SK-N-DZ (cell line): ENCODE measurements at regions not wholly inside any gene's neighbourhood (a gene's known extent, or its start where the extent isn't known, plus 50 kb on each side); places are given as distances from the start of the nearest gene placed in this dataset.

Source experiments
- DNase-seq: peaks from one replicate; pipeline ENCODE4 v3.0.0-alpha.2; 2015; ENCODE audit warnings: low spot score

DNA sequence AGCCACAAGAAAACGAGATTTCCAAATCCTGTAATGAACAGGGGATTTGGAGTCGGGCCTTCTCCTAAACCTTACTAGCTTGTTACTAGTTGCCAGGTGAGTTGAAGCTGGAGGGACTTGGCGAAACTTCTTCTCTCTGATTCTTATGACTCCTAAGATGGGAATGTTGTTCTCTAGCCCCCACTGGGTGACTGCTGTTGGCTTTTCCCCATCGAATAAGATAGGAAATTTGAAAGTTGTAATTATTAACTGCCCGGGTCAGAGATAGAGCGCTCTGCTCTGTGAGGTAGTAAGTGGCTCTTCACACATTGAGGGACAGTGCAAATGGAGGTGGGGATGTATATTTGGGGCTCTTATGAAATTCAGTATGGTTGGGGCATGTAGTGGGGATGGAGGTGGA, 111.2 kb upstream of the MBNL2 start:
- no peak for DNase-seq

DNA sequence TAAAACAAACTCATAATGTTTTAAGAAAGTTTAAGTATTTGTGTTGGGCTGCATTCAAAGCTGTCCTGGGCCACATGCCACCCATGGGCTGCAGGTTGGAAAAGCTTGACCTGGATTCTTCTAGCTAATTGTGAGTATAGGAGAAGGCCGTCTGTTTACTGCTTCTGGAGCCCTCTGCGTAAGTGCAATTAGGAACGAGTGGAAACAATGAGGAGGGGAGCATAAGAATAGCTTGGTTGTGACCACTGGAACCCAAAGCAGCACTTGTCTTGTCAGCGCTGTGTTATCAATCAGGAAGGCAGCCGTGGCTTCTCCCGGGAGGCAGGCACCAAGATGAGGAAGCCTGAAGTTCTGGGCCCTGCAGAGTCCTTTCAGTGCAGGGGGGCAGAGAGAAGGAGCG, 110.4 kb upstream of the MBNL2 start:
- DNase-seq: no peak

DNA sequence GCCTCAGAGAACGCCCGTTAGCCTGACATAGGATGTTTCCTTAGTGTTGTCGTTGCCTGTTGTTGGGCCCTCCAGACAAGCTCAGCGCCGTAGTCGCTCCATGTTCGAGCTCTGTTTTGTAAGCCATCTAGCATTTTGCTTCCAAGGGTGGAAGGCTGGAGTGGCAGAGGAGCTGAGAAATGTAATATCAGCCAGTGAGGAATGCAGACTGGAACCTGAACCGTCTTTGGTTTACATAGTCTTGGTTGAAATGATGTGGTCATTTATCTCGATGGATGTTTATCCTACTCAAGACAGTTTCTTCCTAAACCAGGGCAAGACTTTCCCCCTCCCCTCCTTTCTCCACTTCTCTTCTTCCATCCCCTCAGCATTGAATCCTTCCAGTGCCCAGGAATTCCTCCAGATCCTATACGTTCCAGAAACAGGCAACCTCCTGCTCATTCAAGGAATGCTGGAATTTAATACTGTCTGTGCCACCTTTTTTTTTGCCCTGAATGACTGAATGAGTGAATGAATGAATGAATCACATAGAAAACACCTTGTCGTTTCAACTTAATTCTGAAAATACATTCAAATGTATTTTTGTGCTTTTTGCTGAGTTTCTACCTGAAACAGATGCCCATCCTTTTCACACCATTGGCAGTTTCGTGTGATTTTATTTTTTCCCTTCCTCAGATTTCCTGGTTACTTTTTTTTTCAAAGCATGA, 109.5 kb upstream of the MBNL2 start:
- DNase-seq: no peak

DNA sequence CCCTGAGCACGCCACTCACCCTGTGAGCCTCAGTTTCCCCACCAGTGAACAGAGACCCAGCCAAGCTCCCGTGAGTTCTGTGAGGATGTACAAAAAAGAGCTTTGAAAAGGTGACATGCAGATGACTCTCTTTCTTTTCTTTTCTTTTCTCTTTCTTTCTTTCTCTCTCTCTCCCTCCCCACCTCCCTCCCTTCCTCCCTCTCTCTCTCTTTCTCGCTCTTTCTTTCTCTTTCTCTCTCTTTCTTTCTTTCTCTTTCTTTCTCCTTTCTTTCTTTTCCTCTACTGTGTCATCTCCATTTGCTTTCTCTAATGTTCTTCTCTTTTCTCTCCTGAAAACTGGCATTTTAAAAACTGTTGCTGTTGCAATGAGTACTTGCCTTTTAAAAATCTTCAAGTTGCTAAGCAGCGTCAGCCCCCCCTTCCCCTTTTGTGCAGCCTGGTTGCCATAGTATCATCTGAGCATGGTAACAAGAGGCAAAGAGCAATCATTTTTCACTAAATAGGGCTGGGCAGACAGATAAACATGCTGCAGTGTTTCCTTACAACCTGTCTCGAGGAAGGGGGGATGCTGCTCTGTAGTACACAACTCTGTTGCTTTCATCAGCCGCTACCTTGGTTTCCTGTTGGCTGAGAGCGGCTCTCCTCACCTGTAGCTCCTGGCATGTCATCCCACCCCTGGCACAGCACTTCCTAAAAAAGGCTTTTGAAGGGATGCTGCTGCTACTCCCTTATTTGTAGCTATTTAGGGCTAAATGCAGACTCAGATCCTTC, 108.7 kb upstream of the MBNL2 start:
- no peak for DNase-seq

DNA sequence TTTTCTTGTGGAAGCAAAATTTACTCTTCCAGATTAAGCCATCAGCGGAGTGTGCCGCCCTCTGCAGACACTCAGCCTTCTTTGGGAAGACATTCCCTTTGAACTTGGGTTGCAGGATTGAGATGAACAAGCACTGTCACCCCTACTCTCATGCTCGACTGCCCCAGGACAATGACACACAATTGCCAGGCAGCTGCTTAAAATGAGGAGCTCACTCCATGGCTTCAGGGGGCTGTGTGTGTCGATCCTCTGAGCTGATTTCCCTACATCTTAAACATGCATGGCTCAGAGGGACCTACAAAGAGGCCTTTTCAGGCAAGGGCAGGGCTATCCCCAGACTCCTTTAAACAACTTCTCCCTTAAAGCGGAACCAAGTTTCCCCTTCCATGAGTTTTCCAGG, 107.5 kb upstream of the MBNL2 start:
- no peak for DNase-seq

DNA sequence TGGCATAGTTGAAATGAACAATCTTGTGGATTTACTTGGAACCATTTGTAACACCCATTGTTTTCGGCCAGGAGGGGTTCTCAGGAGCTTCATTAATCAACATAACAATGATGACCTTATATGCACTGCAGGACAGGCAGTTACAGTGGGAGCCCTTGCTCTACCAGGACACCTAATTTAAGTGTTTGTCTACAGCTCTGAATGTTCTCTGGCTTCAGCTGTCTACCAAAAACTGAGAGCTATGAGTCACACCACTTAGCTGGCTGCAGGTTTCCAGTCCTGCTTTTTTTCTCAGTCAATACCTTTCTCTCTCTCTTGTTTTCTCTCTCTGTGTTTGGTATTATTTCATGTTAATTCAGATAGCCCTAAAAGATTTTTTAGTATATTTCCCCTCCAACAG, 105.4 kb upstream of the MBNL2 start:
- DNase-seq: no peak

DNA sequence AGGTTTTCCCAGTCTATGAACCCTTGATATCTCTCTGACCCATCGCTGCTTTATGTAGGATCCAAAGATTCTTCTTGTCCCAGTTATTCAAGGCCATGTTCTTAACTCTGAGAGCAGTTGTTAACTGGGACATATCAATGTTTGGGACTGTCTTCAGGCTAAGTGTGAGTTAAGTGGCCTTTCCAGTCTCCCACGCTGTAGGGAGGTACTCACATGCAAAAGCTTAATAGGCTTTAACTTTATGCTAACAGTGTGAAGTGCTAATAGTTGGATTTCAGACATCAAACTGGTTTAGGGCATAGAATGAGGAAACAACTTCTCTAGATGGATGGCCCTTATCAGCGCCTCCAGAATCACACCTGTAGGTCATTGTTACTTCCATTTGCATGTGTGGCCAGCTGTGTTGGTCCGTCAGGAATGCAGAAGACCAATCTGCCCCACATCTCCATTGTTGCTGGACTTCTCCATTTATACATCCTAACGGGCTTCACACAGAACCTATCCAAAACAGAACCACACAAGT, 104.7 kb upstream of the MBNL2 start:
- no peak for DNase-seq

DNA sequence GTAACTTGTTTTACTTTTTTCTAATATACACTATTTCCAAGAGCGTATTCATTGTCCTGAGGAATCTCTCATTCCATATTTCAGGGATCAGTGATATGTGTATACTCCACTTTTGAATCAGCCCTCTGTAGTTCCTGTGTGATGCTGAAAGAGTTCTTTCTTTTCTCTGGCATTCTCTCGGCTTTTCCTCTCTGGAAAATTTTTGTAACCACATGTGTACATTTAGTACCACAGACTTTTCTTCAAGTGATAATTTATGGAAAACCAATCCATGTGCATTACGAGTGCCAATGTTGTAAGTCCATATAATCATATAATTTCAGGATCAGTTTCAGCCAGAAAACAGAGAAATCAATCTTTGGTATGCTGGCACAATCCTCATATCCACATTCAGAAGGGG, 102.2 kb upstream of the MBNL2 start:
- DNase-seq: no peak

DNA sequence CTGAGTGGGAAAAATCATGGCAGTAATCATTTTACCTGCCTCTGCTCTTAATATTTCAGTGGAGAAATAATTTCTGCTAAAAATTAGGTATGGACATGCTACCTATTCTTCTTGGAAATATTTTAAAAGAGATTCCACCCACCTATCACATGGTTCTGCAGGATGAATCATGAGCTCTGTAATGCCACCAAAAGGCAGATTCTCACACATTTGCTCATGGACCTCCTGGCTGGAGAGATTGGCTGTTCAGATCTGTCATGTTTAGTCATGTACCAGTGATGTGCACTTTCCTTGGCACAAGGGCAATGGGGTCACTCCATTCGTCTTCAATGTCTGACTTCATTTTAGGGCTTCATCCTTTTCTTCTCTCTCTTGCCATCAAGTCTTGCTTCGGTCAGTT, 101.8 kb upstream of the MBNL2 start:
- no peak for DNase-seq

DNA sequence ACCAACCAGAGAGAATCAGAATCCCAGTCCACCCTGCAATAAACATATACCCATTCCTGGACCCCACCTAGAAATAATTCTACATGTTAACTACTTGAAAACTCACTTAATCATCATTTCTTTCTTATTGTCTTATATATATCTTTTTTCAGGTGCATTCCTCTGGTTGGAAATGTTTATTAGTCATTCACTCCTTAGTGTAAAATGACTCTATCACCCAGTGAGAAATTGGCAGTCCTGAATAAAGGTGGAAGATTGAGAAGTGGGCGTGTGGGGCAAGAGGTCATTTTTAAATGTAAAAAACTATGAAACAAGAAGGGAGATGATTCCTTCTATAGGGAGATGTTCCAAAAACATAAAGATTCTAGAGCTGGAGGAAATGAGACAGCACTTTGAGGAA, 101.2 kb upstream of the MBNL2 start:
- no peak for DNase-seq

DNA sequence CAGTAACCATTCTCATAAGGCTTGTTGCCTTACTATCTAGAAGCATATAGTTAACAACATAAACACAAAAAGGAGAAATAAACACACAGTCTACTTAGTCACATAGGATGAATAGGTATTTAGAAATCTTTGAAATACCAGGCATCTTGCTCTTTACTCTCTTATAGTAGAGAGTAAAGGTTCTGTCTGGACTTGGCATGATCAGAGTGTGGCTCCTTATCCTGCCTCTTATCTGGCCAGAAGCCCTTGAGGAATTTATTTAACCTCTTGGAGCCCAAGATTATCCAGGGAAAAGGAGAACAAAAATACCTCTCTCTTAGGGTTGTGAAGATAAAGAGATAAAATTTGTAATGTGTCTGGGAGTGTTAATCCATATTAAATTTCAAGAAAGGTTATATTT, 100.2 kb upstream of the MBNL2 start:
- DNase-seq: no peak

DNA sequence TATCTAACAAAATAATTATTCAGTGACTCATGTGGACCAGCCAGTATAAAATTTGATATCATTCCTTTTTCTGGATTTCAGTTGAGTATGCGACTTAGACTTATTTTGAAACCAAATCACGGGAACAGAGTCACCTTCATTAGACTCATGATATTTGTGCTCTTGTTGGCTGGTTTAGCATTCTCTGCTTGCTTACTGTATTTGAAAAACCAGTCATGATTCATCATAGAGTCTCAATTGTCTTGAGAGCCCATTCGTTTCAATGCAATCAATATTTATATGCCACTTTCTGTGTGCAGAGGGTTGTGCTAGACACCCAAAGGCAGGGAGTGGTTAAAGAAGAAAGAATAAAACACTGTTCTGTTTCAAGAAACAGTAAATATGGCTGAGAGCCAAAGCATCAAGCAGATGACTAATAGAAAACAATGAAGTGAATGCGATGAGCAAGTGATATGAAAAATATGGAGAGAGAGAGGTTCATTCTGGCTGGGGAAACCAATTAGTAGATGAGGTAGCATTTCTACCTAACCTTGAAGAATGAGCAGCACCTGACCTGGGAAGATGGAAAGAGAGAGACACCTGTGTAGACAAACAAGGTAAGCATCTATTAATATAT, 99.6 kb upstream of the MBNL2 start:
- no peak for DNase-seq

DNA sequence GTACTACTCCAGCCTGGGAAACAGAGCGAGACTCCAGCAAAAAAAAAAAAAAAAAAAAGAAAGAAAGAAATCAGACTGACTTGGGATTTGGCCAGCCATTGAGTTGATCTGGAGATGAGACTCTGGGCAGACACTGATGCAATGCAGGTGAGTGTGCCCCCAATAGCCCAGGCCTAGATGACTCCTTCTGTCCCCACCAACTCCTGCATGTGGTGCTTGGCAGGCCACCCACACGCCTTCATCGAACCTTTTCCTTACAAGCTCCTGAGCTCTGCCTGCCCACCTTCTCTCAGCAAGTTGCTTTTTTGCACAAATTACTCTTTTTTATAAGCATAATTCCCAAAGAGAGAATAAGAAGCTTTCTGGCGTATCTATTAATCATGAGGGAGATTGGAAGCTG, 97.9 kb upstream of the MBNL2 start:
- no peak for DNase-seq

DNA sequence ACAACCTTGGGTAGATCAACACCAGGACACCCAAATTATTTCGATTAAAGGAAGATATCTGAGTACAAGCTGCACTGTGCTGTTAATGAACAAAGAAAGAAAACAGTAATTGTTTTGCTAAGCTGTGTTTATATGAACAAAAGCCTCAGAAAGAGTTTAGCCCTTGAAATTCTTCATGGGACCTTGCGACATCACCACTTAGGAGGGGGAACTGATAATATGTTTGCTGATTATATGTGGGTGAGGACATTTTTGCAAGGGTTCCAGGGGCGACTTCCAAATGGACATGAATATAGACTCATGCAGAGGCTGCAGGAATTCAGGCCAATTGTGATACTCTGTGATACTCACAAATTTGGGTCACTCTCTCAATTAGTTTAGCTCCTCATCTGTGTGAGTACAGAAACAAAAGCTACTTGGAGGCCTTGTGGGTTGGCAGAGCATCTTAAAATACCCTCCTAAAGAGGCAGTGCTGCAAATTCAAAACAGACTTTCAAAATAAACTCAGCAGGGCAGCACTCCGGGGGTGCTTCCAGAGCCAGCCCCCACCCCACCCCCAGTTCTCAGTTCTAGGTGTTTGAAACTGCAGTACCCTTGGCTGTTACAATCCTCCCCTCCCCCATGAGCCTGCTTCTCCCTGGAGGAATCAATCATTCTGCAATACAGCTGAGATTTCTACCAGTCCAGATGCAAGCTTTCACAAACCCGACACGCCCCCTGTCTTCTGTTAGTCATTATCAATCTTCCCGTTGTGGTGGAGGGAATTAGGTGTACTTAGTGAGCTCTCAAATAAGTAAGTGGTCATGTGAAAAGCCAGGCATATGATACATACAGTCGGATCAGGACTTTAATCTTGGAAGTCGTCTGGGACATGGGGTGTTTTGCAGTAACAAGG, 97.0 kb upstream of the MBNL2 start:
- DNase-seq: peak; percentile 94

DNA sequence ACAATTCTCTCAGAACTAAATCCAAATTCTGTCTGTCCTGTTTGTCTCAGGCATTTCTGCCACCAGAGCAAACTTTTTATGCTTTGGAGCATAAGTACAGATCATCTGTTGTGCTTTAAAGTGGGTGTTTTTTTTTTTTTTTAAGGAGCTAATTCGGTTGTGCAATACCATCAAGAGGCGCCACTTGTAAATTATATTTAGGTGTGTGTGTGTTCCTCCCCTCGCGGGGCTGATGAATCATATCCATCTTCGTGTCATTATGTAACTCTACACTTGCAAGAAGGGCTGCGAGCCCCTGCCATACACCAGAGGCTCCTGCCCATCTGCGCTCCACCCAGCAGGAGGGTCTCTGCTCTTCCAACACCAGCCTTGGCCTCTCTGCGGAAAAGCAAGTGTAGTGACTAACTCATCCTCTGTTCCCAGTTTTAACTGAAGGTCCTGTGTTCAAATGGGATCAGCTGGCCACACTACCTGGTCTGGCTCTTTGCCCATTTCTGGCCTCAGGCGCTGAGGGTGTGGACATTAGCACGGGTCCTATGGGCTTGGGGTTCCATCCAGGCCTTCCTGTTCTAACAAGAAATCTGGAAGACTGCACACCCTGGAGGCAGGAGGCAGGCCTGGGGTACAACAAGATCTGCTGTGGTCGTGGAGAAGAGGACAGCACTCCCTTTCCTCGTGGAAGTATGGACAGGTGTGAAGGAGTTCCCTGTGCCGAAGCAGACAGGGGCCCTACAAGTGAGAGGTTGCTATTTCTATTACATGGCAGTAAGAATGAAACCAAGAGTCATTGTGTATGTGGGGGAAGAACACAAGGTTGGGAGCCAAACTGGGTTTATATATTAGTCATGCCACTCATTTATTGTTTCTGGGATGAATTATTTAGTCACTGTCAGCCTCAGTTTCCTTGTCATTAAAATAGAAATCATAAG, 96.1 kb upstream of the MBNL2 start:
- peak; percentile 83 for DNase-seq

DNA sequence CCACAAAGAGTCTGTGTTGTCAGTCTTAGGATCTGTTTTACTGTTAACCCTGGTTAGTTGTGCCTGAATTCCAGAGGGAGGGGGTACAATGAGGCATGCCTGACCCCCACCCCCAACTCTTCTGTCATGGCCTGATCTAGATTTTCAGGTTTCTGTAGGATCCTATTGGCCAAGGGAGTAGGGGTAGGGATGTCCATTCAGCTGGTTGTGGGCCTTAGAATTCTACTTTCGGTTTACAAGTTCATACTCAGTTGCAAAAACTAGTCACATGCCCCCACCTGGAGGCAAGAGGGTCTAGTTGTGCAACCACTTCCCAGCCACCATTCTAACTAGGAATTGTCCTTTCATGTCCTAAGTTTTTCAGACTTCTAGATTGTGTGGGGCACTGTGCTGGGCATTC, 94.3 kb upstream of the MBNL2 start:
- DNase-seq: no peak

DNA sequence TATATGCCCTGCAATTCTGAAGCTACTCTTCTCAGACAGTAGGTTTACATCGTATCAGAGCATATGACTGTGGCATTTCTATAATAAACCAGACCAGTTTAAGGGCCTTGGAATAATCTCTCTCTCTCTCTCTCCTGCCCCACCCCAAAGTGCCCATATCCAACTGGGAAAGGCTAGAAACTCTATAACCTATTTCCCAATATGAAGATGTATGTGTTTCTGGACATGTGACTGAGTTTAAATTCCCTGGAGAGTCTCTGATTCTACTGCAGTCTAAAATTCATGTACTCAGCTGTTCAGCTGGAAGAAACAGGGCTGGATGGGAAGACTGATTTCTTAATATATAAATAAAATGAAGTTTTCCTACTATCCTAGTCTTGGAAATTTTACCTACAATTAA, 91.9 kb upstream of the MBNL2 start:
- no peak for DNase-seq

DNA sequence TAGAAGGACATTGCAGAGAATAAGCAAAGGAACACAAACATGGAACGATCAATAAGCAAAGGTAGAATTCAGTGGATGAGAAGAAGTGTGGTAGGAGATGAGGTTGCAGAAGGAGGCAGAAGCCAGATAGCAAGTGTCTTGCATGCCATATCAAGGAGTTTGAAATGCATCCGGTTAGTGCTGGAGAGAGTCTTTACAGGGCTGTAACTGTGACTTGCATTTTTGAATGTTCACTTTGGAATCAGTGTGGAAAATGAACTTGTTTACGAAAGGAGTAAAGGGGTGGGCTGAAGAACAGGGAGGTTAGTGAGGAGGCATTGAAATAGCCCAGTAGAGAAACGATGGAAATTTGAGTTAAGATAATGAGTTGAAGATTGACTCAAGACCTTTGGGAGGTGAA, 90.7 kb upstream of the MBNL2 start:
- DNase-seq: no peak

DNA sequence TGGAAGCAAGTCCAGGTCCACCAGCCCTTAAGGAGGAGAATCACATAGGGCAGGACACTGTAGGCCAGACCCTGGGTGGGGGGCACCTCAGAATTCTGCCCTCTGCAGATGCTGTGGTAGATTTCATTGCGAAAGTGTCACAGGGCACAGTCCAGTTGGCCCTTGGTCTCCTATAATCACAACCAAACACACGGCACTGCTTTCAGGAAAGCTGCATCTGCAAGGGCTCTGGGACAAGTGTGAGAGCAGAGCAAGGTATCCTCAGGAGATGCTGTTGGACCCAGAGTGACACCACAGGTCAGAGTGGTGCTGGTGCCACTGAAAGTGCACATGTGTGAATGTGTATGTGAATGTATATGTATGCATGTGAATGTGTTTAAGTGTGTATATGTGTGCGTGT, 88.6 kb upstream of the MBNL2 start:
- no peak for DNase-seq

DNA sequence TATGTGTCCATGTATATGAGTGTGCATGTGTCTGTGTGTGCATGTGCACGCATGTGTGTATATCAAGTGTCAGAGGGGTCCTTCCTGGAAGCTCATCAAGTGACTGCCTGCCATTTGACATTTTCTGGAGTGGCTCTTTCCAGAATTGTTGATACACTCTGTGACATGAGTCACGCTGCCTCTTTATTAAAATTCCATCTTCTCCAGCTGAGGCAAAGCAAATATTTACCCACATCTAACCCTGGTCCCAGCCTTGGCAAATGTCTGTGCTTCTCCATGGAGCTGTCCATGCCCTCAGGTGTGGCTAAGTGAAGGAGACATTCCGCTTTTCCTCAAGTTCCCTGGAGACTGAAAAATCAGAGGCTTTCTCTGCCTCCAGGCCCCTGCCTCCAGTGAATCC, 88.2 kb upstream of the MBNL2 start:
- DNase-seq: no peak
